ENCODE measurements at regions not wholly inside any gene's neighbourhood (a gene's known extent, or its start where the extent isn't known, plus 50 kb on each side); places are given as distances from the start of the nearest gene placed in this dataset.

- no peak for DNase-seq (ENCODE audit: low spot score)
Observed at GRCh38 chr16:35258381-35258780, 1799.0 kb downstream of the TP53TG3F start.

GRCh38 chr16:35295856-35296255, 1836.4 kb downstream of the TP53TG3F start:
- DNase-seq (ENCODE audit: low spot score) = no peak

GRCh38 chr16:35296962-35297653, 1837.7 kb downstream of the TP53TG3F start:
- no peak for DNase-seq (ENCODE audit: low spot score)

GRCh38 chr16:35298460-35299243, 1839.2 kb downstream of the TP53TG3F start:
- no peak for DNase-seq (ENCODE audit: low spot score)

- no peak for DNase-seq (ENCODE audit: low spot score)
Observed at GRCh38 chr16:35302859-35303258, 1843.4 kb downstream of the TP53TG3F start.

- no peak for DNase-seq (ENCODE audit: low spot score)
Observed at GRCh38 chr16:35305476-35305875, 1846.1 kb downstream of the TP53TG3F start.

GRCh38 chr16:35306915-35307314, 1847.5 kb downstream of the TP53TG3F start:
- no peak for DNase-seq (ENCODE audit: low spot score)

GRCh38 chr16:35308674-35309073, 1849.3 kb downstream of the TP53TG3F start:
- no peak for DNase-seq (ENCODE audit: low spot score)

GRCh38 chr16:35310999-35311398, 1851.6 kb downstream of the TP53TG3F start:
- no peak for DNase-seq (ENCODE audit: low spot score)

- DNase-seq (ENCODE audit: low spot score) = no peak
Observed at GRCh38 chr16:35311475-35311874, 1852.1 kb downstream of the TP53TG3F start.

- DNase-seq (ENCODE audit: low spot score) = no peak
Observed at GRCh38 chr16:35314298-35314697, 1854.9 kb downstream of the TP53TG3F start.

GRCh38 chr16:35319536-35320192, 1860.3 kb downstream of the TP53TG3F start:
- peak; percentile 67 for DNase-seq (ENCODE audit: low spot score)

GRCh38 chr16:35325936-35326335, 1866.5 kb downstream of the TP53TG3F start:
- no peak for DNase-seq (ENCODE audit: low spot score)

GRCh38 chr16:35339337-35339736, 1879.9 kb downstream of the TP53TG3F start:
- DNase-seq (ENCODE audit: low spot score) = no peak

GRCh38 chr16:35342012-35342411, 1882.6 kb downstream of the TP53TG3F start:
- no peak for DNase-seq (ENCODE audit: low spot score)

GRCh38 chr16:35344012-35344762, 1884.8 kb downstream of the TP53TG3F start:
- no peak for DNase-seq (ENCODE audit: low spot score)

- no peak for DNase-seq (ENCODE audit: low spot score)
Observed at GRCh38 chr16:35352431-35352830, 1893.0 kb downstream of the TP53TG3F start.

GRCh38 chr16:35363510-35363909, 1904.1 kb downstream of the TP53TG3F start:
- no peak for DNase-seq (ENCODE audit: low spot score)

GRCh38 chr16:35364263-35364662, 1904.9 kb downstream of the TP53TG3F start:
- no peak for DNase-seq (ENCODE audit: low spot score)

GRCh38 chr16:35365675-35366074, 1906.3 kb downstream of the TP53TG3F start:
- no peak for DNase-seq (ENCODE audit: low spot score)

- no peak for DNase-seq (ENCODE audit: low spot score)
Observed at GRCh38 chr16:35370617-35371016, 1911.2 kb downstream of the TP53TG3F start.

- DNase-seq (ENCODE audit: low spot score) = no peak
Observed at GRCh38 chr16:35377142-35377541, 1917.7 kb downstream of the TP53TG3F start.

Measured in globus pallidus (tissue), 1 donor.